Left lung (tissue), 4 donors: ENCODE measurements at regions not wholly inside any gene's neighbourhood (a gene's known extent, or its start where the extent isn't known, plus 50 kb on each side); places are given as distances from the start of the nearest gene placed in this dataset.
"Not testable (repeated sequence)": the region's sequence is repeated elsewhere in the genome, so short reads cannot be mapped to it uniquely, and the experiment has no call there.

ENCODE experiments used
- ATAC-seq: fragments of 200-7000 bp; cut with Tn5 transposase; one replicate; pipeline ENCODE4 v1.9.1; 2020; ENCODE audit warnings: moderate library complexity
- DNase-seq, 4 donors: peaks; one replicate each; pipeline ENCODE4 v3.0.0-alpha.2; 2013 to 2020
- H3K27ac ChIP-seq, 2 donors: fragments of 200-600 bp; sonication (generic) in 1 of 2; one replicate each; pipeline versions ENCODE4 v1.5.0 to v1.8.0; 2020 to 2021
- H3K27me3 ChIP-seq, 2 donors: fragments of 200-600 bp; sonication (generic) in 1 of 2; one replicate each; pipeline versions ENCODE4 v1.5.0 to v1.8.0; 2020 to 2021
- H3K36me3 ChIP-seq, 2 donors: fragments of 200-600 bp; sonication (generic) in 1 of 2; one replicate each; pipeline versions ENCODE4 v1.5.0 to v1.8.0; 2020 to 2021
- H3K4me1 ChIP-seq, 2 donors: fragments of 200-600 bp; one replicate each; pipeline ENCODE4 v1.8.0; 2021
- H3K4me3 ChIP-seq, 2 donors: fragments of 200-600 bp; sonication (generic) in 1 of 2; one replicate each; pipeline versions ENCODE4 v1.5.0 to v1.8.0; 2020 to 2021; ENCODE audit warnings: mild to moderate bottlenecking in 1 of 2
- H3K9me3 ChIP-seq, 2 donors: fragments of 200-600 bp; sonication (generic) in 1 of 2; one replicate each; pipeline versions ENCODE4 v1.5.0 to v1.8.0; 2020 to 2021
- CTCF ChIP-seq, 2 donors: fragments of 200-600 bp; sonication (generic) in 1 of 2; IDR thresholded peaks; one replicate each; pipeline versions ENCODE4 v1.5.0 to v1.8.0; 2021; ENCODE audit warnings: antibody characterized with exemption in 2 of 2
- intact Hi-C, 2 donors: fragments of 100-400 bp; cut with DNase I; formaldehyde crosslinking; loops; one replicate each; pipeline versions ENCODE4 v1.11.2 to v1.14.2; 2022
- donor health status: DM: no; HTN: yes; CAD: no.
- donor health status: DM: no; HTN: no; CAD: no.

- intact Hi-C loops = no loop called here
- Histone ChIP-seq H3K36me3 (no peaks in the 10 kb centered on the region), H3K9me3 (no peaks in the 10 kb centered on the region), H3K4me3 (no peak overlapping the region), H3K27me3 (no peaks in the 10 kb centered on the region), H3K4me1 (peaks cover 0 to 6% of the 10 kb centered on the region in 2 donors), H3K27ac (no peak overlapping the region)
- ATAC-seq = peak; percentile 63
- peak in 1 of 4 donors; percentile 45 for DNase-seq
- no peak for TF ChIP-seq CTCF (IDR thresholded peaks at IDR 0.05)
Measured at GRCh38 chr5:66440202-66440680, 156.0 kb upstream of the MAST4 start.

GRCh38 chr5:66441351-66441750 lies 154.8 kb upstream of the MAST4 start:
- Histone ChIP-seq H3K4me3 (no peak overlapping the region), H3K9me3 (no peaks in the 10 kb centered on the region), H3K27me3 (no peaks in the 10 kb centered on the region), H3K27ac (peak overlapping the region in 1 of 2 donors; percentile 0), H3K4me1 (peaks cover 0 to 6% of the 10 kb centered on the region in 2 donors), H3K36me3 (no peaks in the 10 kb centered on the region)
- no peak for TF ChIP-seq CTCF (IDR thresholded peaks at IDR 0.05)
- intact Hi-C loops = no loop called here
- no peak for ATAC-seq
- peak in 2 of 4 donors; percentile 59 to 61 for DNase-seq

GRCh38 chr5:66442951-66443445 lies 153.2 kb upstream of the MAST4 start:
- TF ChIP-seq CTCF (IDR thresholded peaks at IDR 0.05) = no peak
- Histone ChIP-seq H3K9me3 (peaks cover 0 to 4% of the 10 kb centered on the region in 2 donors), H3K36me3 (no peaks in the 10 kb centered on the region), H3K27ac (no peak overlapping the region), H3K4me3 (no peak overlapping the region), H3K4me1 (peaks cover 0 to 6% of the 10 kb centered on the region in 2 donors), H3K27me3 (no peaks in the 10 kb centered on the region)
- DNase-seq (peak in 3 of 4 donors; percentile 58 to 87 (median 83)), ATAC-seq (peak; percentile 52)
- intact Hi-C loops = no loop called here

- Histone ChIP-seq H3K27me3 (no peaks in the 10 kb centered on the region), H3K4me1 (peaks cover 0 to 6% of the 10 kb centered on the region in 2 donors), H3K27ac (no peak overlapping the region), H3K36me3 (no peaks in the 10 kb centered on the region), H3K4me3 (no peak overlapping the region), H3K9me3 (peaks cover 0 to 6% of the 10 kb centered on the region in 2 donors)
- intact Hi-C loops = no loop called here
- no peak for TF ChIP-seq CTCF (IDR thresholded peaks at IDR 0.05)
- DNase-seq (peak in 1 of 4 donors; percentile 49), ATAC-seq (peak; percentile 37)
Measured at GRCh38 chr5:66443462-66444130, 152.6 kb upstream of the MAST4 start.

- H3K4me1 ChIP-seq, H3K27ac ChIP-seq, DNase-seq, ATAC-seq, intact Hi-C loops, H3K4me3 ChIP-seq, H3K27me3 ChIP-seq, H3K36me3 ChIP-seq: not testable (repeated sequence)
- H3K9me3 ChIP-seq = peaks cover 0 to 12% of the 10 kb centered on the region in 2 donors
Measured at GRCh38 chr5:66448070-66448469, 148.1 kb upstream of the MAST4 start.
